ENCODE measurements at regions not wholly inside any gene's neighbourhood (a gene's known extent, or its start where the extent isn't known, plus 50 kb on each side); places are given as distances from the start of the nearest gene placed in this dataset.

DNA sequence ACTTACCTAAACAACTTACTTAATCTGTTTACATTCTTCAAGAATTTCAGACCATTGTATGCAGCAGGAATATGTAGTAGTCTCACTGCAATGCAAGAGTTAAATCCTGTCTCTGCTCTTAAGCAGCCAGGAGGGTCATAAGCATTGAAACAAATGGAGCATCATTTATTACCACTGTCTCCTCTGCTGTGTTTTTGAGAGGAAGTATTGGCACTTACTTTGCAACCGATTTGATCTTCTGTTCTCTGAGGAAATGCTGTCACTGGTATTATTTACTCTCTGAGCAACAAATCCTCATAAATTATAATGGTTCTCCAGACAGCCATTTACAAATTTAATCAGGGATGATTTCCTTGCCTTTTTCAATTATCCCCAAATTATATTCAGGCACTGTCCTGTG, 1367.1 kb downstream of the STIM2 start:
- no peak for TF ChIP-seq JUNB (IDR thresholded peaks at IDR 0.05; ENCODE audit: unreplicated experiment)
- TF ChIP-seq, protein P1, sequence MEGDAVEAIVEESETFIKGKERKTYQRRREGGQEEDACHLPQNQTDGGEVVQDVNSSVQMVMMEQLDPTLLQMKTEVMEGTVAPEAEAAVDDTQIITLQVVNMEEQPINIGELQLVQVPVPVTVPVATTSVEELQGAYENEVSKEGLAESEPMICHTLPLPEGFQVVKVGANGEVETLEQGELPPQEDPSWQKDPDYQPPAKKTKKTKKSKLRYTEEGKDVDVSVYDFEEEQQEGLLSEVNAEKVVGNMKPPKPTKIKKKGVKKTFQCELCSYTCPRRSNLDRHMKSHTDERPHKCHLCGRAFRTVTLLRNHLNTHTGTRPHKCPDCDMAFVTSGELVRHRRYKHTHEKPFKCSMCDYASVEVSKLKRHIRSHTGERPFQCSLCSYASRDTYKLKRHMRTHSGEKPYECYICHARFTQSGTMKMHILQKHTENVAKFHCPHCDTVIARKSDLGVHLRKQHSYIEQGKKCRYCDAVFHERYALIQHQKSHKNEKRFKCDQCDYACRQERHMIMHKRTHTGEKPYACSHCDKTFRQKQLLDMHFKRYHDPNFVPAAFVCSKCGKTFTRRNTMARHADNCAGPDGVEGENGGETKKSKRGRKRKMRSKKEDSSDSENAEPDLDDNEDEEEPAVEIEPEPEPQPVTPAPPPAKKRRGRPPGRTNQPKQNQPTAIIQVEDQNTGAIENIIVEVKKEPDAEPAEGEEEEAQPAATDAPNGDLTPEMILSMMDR (conservative IDR thresholded peaks at IDR 0.05; ENCODE audit: low read depth in 2 of 2): no peak
- TF ChIP-seq EZH2 (IDR thresholded peaks at IDR 0.05; ENCODE audit: low read depth, unreplicated experiment): no peak
- TF ChIP-seq POLR2AphosphoS5 (IDR thresholded peaks at IDR 0.05; ENCODE audit: low read depth): no peak
- TF ChIP-seq, protein P2, sequence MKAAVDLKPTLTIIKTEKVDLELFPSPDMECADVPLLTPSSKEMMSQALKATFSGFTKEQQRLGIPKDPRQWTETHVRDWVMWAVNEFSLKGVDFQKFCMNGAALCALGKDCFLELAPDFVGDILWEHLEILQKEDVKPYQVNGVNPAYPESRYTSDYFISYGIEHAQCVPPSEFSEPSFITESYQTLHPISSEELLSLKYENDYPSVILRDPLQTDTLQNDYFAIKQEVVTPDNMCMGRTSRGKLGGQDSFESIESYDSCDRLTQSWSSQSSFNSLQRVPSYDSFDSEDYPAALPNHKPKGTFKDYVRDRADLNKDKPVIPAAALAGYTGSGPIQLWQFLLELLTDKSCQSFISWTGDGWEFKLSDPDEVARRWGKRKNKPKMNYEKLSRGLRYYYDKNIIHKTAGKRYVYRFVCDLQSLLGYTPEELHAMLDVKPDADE (IDR thresholded peaks at IDR 0.05): no peak
- TF ChIP-seq CREB1 (CRISPR knock-in tag; IDR thresholded peaks at IDR 0.05; ENCODE audit: low read depth): no peak
- TF ChIP-seq EZH2phosphoT487 (IDR thresholded peaks at IDR 0.05; ENCODE audit: unreplicated experiment): no peak
- TF ChIP-seq, protein P3, sequence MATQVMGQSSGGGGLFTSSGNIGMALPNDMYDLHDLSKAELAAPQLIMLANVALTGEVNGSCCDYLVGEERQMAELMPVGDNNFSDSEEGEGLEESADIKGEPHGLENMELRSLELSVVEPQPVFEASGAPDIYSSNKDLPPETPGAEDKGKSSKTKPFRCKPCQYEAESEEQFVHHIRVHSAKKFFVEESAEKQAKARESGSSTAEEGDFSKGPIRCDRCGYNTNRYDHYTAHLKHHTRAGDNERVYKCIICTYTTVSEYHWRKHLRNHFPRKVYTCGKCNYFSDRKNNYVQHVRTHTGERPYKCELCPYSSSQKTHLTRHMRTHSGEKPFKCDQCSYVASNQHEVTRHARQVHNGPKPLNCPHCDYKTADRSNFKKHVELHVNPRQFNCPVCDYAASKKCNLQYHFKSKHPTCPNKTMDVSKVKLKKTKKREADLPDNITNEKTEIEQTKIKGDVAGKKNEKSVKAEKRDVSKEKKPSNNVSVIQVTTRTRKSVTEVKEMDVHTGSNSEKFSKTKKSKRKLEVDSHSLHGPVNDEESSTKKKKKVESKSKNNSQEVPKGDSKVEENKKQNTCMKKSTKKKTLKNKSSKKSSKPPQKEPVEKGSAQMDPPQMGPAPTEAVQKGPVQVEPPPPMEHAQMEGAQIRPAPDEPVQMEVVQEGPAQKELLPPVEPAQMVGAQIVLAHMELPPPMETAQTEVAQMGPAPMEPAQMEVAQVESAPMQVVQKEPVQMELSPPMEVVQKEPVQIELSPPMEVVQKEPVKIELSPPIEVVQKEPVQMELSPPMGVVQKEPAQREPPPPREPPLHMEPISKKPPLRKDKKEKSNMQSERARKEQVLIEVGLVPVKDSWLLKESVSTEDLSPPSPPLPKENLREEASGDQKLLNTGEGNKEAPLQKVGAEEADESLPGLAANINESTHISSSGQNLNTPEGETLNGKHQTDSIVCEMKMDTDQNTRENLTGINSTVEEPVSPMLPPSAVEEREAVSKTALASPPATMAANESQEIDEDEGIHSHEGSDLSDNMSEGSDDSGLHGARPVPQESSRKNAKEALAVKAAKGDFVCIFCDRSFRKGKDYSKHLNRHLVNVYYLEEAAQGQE (IDR thresholded peaks at IDR 0.05; ENCODE audit: unreplicated experiment): no peak
